T-helper 2 cell treated with Interferon-gamma antibody and Interleukin-4, amounts not matched to agents 5 μg/mL and 100 μg/mL, for 36 hours (primary cell): ENCODE measurements at regions not wholly inside any gene's neighbourhood (a gene's known extent, or its start where the extent isn't known, plus 50 kb on each side); places are given as distances from the start of the nearest gene placed in this dataset.
"Not testable (repeated sequence)": the region's sequence is repeated elsewhere in the genome, so short reads cannot be mapped to it uniquely, and the experiment has no call there.

Source experiments
- DNase-seq: peaks from one replicate; pipeline ENCODE4 v3.0.0; 2021; ENCODE audit warnings: low spot score
- H3K27ac Mint-ChIP-seq: one replicate; pipeline ENCODE4 v1.8.0; 2021; ENCODE audit warnings: mild to moderate bottlenecking, mixed read lengths
- H3K27me3 Mint-ChIP-seq: one replicate; pipeline ENCODE4 v1.8.0; 2021; ENCODE audit warnings: low read depth, mixed read lengths
- H3K36me3 Mint-ChIP-seq: one replicate; pipeline ENCODE4 v1.8.0; 2021; ENCODE audit warnings: low read depth, mixed read lengths
- H3K4me1 Mint-ChIP-seq: one replicate; pipeline ENCODE4 v1.8.0; 2021; ENCODE audit warnings: low read depth, mixed read lengths
- H3K4me3 Mint-ChIP-seq: one replicate; pipeline ENCODE4 v1.8.0; 2022; ENCODE audit warnings: mild to moderate bottlenecking, moderate library complexity, mixed read lengths
- H3K9me3 Mint-ChIP-seq: one replicate; pipeline ENCODE4 v1.8.0; 2021; ENCODE audit warnings: mixed read lengths

GRCh38 chrX:140053846-140054245, 88.5 kb upstream of the CXorf66 start:
- Mint-ChIP-seq H3K9me3 (no peaks in the 10 kb centered on the region), H3K36me3 (no peaks in the 10 kb centered on the region), H3K27me3 (peaks cover 2% of the 10 kb centered on the region)

GRCh38 chrX:140050906-140051305, 85.6 kb upstream of the CXorf66 start:
- H3K27me3 Mint-ChIP-seq = peaks cover 2% of the 10 kb centered on the region
- no peaks in the 10 kb centered on the region for H3K36me3 Mint-ChIP-seq
- H3K4me1 Mint-ChIP-seq = no peaks in the 10 kb centered on the region
- DNase-seq = no peak
- H3K27ac Mint-ChIP-seq = no peak overlapping the region
- H3K9me3 Mint-ChIP-seq = no peaks in the 10 kb centered on the region
- no peak overlapping the region for H3K4me3 Mint-ChIP-seq

More at GRCh38 chrX:140053846-140054245, 88.5 kb upstream of the CXorf66 start:
- Mint-ChIP-seq H3K4me1 (no peaks in the 10 kb centered on the region), H3K4me3 (no peak overlapping the region), H3K27ac (no peak overlapping the region)
- DNase-seq = no peak

- no peaks in the 10 kb centered on the region for H3K36me3 Mint-ChIP-seq
- H3K27me3 Mint-ChIP-seq = no peaks in the 10 kb centered on the region
- DNase-seq = no peak
- H3K27ac Mint-ChIP-seq = no peak overlapping the region
- no peak overlapping the region for H3K4me3 Mint-ChIP-seq
- H3K4me1 Mint-ChIP-seq = no peaks in the 10 kb centered on the region
- H3K9me3 Mint-ChIP-seq = no peaks in the 10 kb centered on the region
Measured at GRCh38 chrX:140040386-140040785, 75.1 kb upstream of the CXorf66 start.

GRCh38 chrX:140038842-140039241, 73.5 kb upstream of the CXorf66 start:
- H3K4me1 Mint-ChIP-seq = no peaks in the 10 kb centered on the region
- no peak for DNase-seq
- H3K27me3 Mint-ChIP-seq = no peaks in the 10 kb centered on the region
- no peaks in the 10 kb centered on the region for H3K36me3 Mint-ChIP-seq
- H3K27ac Mint-ChIP-seq = no peak overlapping the region
- H3K9me3 Mint-ChIP-seq = no peaks in the 10 kb centered on the region
- H3K4me3 Mint-ChIP-seq = no peak overlapping the region

- Mint-ChIP-seq H3K4me3 (no peak overlapping the region), H3K27me3 (no peaks in the 10 kb centered on the region), H3K9me3 (no peaks in the 10 kb centered on the region), H3K4me1 (no peaks in the 10 kb centered on the region), H3K27ac (no peak overlapping the region), H3K36me3 (no peaks in the 10 kb centered on the region)
- DNase-seq = no peak
Measured at GRCh38 chrX:140034916-140035315, 69.6 kb upstream of the CXorf66 start.

GRCh38 chrX:140022482-140022881, 57.2 kb upstream of the CXorf66 start:
- no peak for DNase-seq
- Mint-ChIP-seq H3K4me3 (no peak overlapping the region), H3K27me3 (no peaks in the 10 kb centered on the region), H3K4me1 (no peaks in the 10 kb centered on the region), H3K36me3 (no peaks in the 10 kb centered on the region), H3K9me3 (no peaks in the 10 kb centered on the region), H3K27ac (no peak overlapping the region)

GRCh38 chrX:140019134-140019533, 53.8 kb upstream of the CXorf66 start:
- not testable (repeated sequence) for H3K4me1 Mint-ChIP-seq, H3K27me3 Mint-ChIP-seq, DNase-seq, H3K27ac Mint-ChIP-seq, H3K36me3 Mint-ChIP-seq, H3K9me3 Mint-ChIP-seq, H3K4me3 Mint-ChIP-seq
